Retina (tissue), 1 donor: ENCODE measurements at regions not wholly inside any gene's neighbourhood (a gene's known extent, or its start where the extent isn't known, plus 50 kb on each side); places are given as distances from the start of the nearest gene placed in this dataset.

Source experiments
- DNase-seq: peaks from one replicate; pipeline ENCODE4 v3.0.0-alpha.2; 2016

- no peak for DNase-seq
These were observed 138.5 kb upstream of the HES1 start for GRCh38 chr3:193997228-193998122.

GRCh38 chr3:193998123-193998448 lies 137.9 kb upstream of the HES1 start:
- no peak for DNase-seq

- no peak for DNase-seq
These were observed 137.2 kb upstream of the HES1 start for GRCh38 chr3:193998628-193999195.

DNA sequence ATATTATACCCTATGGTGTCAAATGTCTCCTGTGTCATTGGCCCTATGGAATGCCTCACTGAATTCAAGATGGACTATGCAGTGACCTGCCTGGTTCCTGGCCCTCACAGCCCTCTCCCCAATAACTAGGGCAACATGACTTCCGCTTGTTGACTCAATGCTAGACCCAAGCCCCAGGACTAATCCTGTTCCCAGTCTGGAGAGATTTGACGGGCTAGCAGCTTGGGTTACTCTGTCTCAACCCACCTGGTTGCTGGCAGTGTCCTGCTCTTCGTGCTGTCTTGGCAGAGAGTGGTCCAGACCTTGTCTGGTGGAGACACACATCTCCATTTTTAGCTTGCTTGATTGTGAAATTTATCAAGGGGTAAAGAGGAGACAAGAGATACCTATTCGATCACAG lies 135.8 kb upstream of the HES1 start:
- no peak for DNase-seq

- no peak for DNase-seq
These were observed 135.2 kb upstream of the HES1 start for GRCh38 chr3:194000712-194001111.

GRCh38 chr3:194001728-194002459 lies 134.1 kb upstream of the HES1 start:
- no peak for DNase-seq

DNA sequence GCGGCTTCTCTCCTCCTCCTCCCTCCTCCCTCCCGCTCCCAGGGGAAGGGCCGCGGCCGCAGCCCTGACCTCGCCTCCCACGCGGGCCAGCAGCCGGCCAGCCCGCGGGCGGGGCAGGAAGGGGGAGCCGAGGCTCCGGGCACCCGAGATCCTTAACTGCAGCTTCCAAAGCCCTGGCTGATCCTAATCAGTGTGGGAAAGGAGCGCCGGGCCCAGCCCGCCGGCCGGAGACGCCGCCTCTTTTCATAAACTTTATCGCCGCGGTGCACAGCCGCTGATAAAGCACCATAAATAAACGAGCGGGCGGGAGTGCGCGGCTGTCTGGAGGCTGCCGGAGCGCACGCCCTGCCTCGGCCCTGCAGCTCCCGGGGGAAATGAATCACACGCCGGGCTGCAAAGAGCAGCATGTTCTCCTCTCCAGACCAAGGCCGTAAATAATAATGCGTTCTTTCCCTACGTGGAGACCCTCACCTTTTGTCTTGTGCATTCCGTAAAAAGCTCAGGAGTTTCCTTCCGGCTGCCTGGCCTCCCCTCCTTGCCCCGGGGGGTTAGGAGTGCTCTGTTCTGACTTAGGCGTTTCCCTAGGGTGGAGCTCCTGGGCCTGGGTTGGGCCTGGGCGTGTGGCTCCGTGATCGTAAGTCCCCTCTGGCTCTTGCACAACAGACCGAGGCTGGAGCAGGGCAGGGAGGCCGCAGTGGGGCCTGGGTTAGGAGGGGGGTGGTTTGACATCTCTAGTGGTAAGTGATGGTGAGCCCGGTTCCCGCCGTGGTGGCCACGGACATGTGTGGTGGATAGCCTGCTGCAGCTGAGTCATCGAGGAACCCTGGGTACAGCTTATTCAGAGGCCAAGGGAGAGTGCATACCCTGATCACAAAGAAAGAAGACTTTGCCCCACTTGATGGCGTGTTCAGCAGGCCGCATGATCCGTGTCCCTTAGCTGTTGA lies 132.6 kb upstream of the HES1 start:
- peak; percentile 90 for DNase-seq

DNA sequence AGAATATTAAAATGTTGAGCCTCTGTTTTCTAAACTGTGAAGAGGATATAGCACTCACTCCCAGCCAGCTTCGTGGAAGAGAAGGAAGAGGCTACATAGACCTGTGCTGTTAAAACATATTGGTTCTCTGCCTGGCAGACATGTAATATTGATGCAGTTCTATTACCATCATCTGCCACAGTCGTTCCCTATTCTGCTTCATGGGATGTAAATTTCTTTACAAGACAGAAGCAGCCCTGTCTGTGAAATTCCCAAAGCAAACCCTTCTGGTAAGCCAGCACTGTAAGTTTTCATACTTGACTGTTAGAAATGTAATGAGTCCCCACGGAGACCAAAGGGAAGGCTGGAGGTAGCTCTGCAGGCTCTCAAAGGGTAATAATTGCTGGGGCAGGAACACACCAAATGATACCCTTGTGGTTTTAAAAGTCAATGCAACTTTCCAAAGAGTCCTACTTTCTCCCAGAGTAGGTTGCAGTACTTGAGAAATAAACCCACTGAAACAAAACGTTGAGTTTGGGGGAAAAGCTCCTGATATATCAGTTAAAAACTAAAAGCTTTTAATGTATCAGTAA lies 129.9 kb upstream of the HES1 start:
- DNase-seq: no peak

GRCh38 chr3:194007592-194008337 lies 128.2 kb upstream of the HES1 start:
- no peak for DNase-seq

DNA sequence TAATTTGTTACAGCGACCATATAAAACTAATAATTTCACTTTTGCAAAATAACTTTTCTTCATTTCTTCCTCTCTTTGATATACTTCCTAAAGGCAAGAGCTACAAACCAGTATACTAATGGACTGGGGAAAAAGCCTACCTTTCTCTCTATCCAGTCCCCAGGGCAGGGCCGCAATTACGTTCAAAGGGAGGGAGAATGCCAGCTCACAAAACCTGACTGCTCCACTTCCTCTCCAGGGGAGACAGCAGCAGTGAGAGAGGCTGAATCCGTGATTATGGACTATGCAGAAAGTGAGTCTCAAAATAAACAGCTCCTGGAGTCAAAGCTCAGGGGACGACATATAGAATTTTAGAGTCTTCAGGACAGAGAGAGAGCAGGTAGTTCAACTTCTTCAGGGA lies 126.9 kb upstream of the HES1 start:
- no peak for DNase-seq

- no peak for DNase-seq
These were observed 125.9 kb upstream of the HES1 start for GRCh38 chr3:194009892-194010533.

- no peak for DNase-seq
These were observed 124.1 kb upstream of the HES1 start for GRCh38 chr3:194011807-194012206.

DNA sequence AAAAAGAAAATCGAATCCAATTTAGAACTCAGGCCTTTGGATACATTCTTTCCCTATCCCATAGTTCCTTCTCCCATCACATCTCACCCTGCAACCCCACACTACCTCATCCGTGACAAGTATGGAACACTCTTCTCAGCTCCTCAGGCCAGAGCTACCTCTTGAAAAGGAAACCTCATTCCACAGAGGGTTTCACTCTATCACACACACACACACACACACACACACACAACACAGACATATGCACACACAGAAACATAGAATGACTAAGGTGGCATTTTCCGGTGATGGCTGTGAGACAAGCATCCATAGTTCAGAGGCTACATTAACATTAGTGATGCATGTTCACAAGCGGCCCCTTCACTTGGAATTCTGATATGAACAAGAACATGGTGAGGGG lies 122.0 kb upstream of the HES1 start:
- DNase-seq: no peak

DNA sequence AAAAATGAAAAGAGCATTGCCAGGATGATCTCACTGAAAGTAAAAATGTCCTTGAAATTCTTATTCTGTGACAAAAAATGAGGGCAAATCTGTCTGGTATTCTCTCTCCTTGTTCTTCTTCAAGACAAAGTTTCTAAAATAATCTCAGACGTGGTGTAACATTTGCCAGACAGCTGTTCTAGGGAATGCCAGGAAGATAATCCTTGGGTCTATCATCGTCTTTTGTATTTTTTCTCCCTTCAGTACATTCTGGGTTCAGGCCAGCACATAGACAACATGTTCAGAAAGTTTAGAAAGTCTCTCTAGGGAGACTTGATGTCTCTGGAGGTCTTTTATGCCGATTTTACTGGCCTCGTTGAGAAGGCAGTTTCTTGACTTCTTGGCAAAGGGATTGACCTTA lies 121.2 kb upstream of the HES1 start:
- no peak for DNase-seq

DNA sequence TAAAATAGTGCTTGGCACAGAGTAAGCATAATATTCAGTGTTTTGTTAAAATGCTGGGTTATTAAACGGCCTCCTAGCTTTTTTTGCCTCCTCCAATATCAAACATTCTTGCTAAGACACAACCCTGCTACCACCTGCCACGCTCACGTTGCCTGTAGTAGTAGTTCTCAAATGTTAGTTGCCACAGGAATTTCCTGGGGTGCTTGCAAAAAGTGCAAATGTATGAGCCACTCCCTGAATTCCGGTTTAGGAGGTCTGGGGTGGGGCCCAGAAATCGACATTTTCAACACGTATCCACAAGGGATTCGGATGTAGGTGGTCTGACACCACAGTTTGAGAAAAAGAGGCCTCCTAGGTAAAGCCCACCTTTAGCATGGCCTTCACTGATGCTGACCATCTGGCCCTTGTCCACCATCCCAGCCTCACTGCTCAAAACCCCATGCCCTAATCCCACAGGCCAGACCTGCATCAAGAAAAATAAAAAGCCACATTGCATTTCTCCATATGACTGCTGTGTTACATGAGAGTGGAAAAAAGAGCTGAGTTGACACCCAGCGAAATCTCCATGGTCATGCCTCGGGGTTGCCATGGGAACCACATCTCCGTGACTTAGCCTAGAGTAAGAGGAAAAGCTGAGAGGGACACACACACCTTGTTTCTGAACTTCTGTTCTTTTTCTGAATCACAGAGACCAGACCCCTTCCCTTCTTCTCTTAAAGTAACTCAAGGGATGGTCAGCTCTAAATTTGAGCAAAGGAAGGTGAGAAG lies 116.4 kb upstream of the HES1 start:
- no peak for DNase-seq

DNA sequence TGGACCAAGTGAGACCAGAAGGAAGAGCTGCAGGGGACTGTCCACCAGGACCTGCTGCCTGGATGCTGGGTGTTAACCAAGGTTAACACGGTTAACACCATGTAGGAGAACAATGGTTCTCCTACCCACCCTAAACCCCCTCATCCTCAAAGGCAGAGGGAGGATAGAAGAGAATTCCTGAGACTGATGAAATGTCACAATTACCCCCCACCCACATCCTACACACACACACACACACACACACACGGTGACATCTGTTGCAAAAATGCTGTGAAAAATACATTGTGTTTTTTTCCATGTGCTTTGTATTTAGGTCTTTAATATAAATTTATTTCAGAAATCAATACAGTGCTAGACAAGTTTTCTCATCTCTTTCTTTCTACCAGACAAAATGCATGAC lies 113.9 kb upstream of the HES1 start:
- no peak for DNase-seq

GRCh38 chr3:194022816-194023215 lies 113.1 kb upstream of the HES1 start:
- DNase-seq: no peak

DNA sequence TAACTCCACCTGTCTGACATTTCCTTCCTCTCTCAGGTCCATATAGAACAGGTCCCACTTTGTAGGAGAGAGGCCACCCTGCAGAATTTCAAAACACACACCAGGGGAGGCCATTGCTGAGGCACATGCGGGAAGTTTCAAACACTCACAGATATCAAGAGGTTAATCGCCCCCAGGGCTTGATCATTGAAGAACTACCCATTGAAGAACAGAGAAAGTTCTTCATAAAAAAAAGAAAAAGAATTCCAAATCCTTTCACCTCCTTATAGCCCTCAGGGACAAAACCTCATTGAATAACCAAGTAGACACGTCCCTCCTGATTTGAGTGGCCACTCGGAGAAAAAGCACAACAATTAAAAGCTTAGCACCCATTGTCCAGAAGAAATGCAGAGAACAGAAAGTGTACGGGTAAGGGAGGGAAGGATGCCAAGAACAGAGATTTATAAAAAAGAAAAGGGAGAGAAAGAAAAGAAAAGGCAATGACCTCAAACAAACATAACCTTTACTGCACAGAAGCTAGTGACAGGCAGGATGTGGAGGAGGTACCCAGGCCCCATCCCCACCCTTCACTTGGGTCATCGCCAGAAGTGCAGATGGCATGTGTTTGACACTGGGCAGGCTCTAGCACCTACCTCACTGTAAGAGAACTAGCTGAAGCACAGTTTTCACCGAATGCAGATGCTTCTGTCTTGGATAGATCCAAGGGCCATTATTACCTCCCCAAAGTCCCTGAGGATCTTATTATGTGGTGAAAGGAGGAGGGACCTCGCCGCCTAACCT lies 112.3 kb upstream of the HES1 start:
- DNase-seq: no peak

GRCh38 chr3:194025119-194025518 lies 110.8 kb upstream of the HES1 start:
- DNase-seq: no peak

GRCh38 chr3:194025951-194026350 lies 110.0 kb upstream of the HES1 start:
- DNase-seq: no peak
